Stimulated activated effector memory CD8-positive, alpha-beta T cell treated with anti-CD3 and anti-CD28 coated beads, Interleukin-12 subunit alpha, Interleukin-12 subunit beta, amount 100 ng/mL, for 72 hours (primary cell): ENCODE measurements at regions not wholly inside any gene's neighbourhood (a gene's known extent, or its start where the extent isn't known, plus 50 kb on each side); places are given as distances from the start of the nearest gene placed in this dataset.

ENCODE experiments used
- ATAC-seq: fragments of 150-1000 bp; cut with Tn5 transposase; 2 replicates; pipeline ENCODE4 v1.10.0; 2021
- DNase-seq, 2 donors: peaks; one replicate each; pipeline ENCODE4 v3.0.0; 2021 to 2022; ENCODE audit warnings: low spot score in 2 of 2
- H3K27ac Mint-ChIP-seq: one replicate; pipeline ENCODE4 v1.8.0; 2022; ENCODE audit warnings: mild to moderate bottlenecking, mixed read lengths
- H3K36me3 Mint-ChIP-seq: one replicate; pipeline ENCODE4 v1.8.0; 2022; ENCODE audit warnings: mild to moderate bottlenecking, mixed read lengths
- H3K4me1 Mint-ChIP-seq: one replicate; pipeline ENCODE4 v1.8.0; 2022; ENCODE audit warnings: mixed read lengths
- H3K4me3 Mint-ChIP-seq: one replicate; pipeline ENCODE4 v1.8.0; 2022; ENCODE audit warnings: mild to moderate bottlenecking, mixed read lengths
- H3K9me3 Mint-ChIP-seq: one replicate; pipeline ENCODE4 v1.8.0; 2022; ENCODE audit warnings: mixed read lengths

DNA sequence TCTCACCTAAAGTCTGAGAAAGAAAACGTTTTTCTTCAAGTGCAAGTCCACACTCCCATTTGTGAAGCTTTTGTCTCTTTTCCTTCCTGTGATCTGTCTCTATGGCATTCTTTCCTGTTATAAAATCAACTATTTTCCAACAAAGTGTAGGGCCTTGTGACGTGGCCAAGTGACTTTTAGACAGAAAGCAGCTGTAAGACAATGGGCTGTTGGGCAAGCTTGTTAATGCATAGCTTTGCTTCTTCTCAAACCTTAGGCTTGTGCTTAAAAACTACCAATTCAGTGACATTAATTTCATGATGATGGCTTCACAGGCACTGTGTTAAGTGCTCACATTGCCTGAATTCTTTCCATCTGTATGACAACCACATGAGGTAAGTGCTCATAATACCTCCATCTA, 83.5 kb downstream of the VCY1B start:
- H3K4me3 Mint-ChIP-seq: no peak overlapping the region
- H3K27ac Mint-ChIP-seq: no peak overlapping the region
- no peaks in the 10 kb centered on the region for H3K36me3 Mint-ChIP-seq
- DNase-seq: no peak
- no peaks in the 10 kb centered on the region for H3K4me1 Mint-ChIP-seq
- H3K9me3 Mint-ChIP-seq: no peaks in the 10 kb centered on the region
- ATAC-seq: no peak

- H3K4me1 Mint-ChIP-seq: no peaks in the 10 kb centered on the region
- H3K4me3 Mint-ChIP-seq: no peak overlapping the region
- no peaks in the 10 kb centered on the region for H3K36me3 Mint-ChIP-seq
- ATAC-seq: no peak
- no peak overlapping the region for H3K27ac Mint-ChIP-seq
- no peak for DNase-seq
- H3K9me3 Mint-ChIP-seq: no peaks in the 10 kb centered on the region
Observed at GRCh38 chrY:14145614-14146013, 89.6 kb downstream of the VCY1B start.

DNA sequence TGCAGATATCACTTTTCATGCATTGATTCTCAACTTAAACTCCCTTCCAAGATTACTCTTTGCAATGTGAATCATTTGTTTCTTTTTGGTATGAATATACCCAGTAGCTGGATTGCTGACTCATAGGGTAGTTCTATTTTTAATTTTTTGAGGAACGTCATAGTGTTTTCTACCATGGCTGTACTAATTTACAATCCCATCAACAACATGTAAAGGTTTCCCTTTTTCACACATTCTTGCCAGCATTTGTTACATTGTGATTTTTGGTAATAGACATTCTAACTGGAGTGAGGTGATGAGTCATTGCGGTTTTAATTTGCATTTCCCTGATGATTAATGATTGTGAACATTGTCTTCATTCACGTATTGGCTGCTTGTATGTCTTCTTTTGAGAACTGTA, 126.7 kb downstream of the VCY1B start:
- Mint-ChIP-seq H3K4me3 (no peak overlapping the region), H3K9me3 (no peaks in the 10 kb centered on the region), H3K27ac (peak overlapping the region; percentile 57), H3K36me3 (no peaks in the 10 kb centered on the region), H3K4me1 (peaks cover 9% of the 10 kb centered on the region)
- DNase-seq: no peak
- peak; percentile 95 for ATAC-seq

DNA sequence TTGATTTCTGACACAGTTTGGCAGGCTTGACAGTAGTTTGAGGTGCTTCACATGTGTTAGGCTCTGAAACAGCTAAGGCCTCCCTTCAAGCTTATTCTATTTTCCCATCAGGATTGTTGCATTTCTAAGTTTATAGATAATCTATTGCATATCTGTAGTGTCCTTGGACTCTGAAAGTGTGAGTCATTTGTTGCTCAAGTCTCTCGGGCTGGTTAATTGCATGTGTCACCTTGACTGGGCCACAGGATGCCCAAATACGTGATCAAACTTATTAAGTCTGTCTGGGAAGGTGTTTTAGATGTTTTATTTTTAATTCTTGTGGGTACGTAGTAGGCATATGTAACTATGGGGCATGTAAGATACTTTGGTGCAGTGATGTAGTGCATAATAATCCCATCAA, 166.0 kb downstream of the VCY1B start:
- DNase-seq (no peak), ATAC-seq (no peak)
- H3K4me3 Mint-ChIP-seq: no peak overlapping the region
- H3K36me3 Mint-ChIP-seq: no peaks in the 10 kb centered on the region
- H3K9me3 Mint-ChIP-seq: no peaks in the 10 kb centered on the region
- no peaks in the 10 kb centered on the region for H3K4me1 Mint-ChIP-seq
- H3K27ac Mint-ChIP-seq: no peak overlapping the region

DNA sequence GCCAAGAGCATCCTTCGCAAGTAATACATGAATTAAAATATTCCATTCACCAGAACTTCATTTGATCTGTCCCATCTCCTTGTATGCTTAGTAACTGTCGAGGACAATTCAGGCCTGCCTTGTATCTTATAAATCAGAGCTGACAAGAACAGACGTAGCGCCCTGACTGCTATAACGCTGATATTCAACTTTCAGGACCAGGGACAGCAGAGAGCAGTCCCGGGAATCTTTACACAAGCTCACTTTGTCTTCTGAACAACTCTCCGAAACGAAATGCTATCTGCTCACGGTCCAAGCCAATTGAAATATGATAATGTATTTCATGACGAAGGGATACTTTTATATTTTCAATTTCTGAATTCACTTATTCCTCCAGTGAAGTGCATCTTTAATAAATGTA, 175.7 kb downstream of the VCY1B start:
- peaks cover 6% of the 10 kb centered on the region for H3K9me3 Mint-ChIP-seq
- H3K4me1 Mint-ChIP-seq: no peaks in the 10 kb centered on the region
- ATAC-seq (no peak), DNase-seq (no peak)
- H3K27ac Mint-ChIP-seq: no peak overlapping the region
- no peak overlapping the region for H3K4me3 Mint-ChIP-seq
- H3K36me3 Mint-ChIP-seq: no peaks in the 10 kb centered on the region

GRCh38 chrY:14235070-14235469, 179.0 kb downstream of the VCY1B start:
- H3K27ac Mint-ChIP-seq: no peak overlapping the region

GRCh38 chrY:14238277-14238676, 182.2 kb downstream of the VCY1B start:
- Mint-ChIP-seq H3K36me3 (no peaks in the 10 kb centered on the region), H3K4me3 (no peak overlapping the region), H3K9me3 (no peaks in the 10 kb centered on the region), H3K27ac (no peak overlapping the region), H3K4me1 (no peaks in the 10 kb centered on the region)
- DNase-seq: no peak
- no peak for ATAC-seq

More at GRCh38 chrY:14235070-14235469, 179.0 kb downstream of the VCY1B start:
- DNase-seq: no peak
- no peak overlapping the region for H3K4me3 Mint-ChIP-seq
- H3K36me3 Mint-ChIP-seq: no peaks in the 10 kb centered on the region
- H3K4me1 Mint-ChIP-seq: no peaks in the 10 kb centered on the region
- ATAC-seq: peak; percentile 69
- peaks cover 5% of the 10 kb centered on the region for H3K9me3 Mint-ChIP-seq

DNA sequence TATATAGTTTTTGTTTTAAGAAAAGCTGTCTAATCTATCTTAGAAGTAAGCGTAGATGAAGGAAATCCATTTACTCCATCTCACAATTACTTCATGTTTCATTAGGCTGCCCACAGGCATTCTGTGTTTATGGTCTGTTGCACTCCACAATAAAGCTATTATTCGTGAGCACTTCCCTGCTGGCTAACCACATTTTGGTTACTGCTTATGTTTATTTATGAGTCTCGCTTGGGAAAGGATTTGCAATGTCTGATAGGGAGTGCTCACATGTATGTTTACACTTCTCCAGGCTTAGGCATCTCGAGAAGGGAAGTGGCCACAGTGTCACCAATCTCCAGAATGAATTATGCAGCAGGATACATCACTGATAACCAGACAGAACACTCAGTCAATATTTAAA, 190.9 kb downstream of the VCY1B start:
- Mint-ChIP-seq H3K36me3 (no peaks in the 10 kb centered on the region), H3K4me3 (no peak overlapping the region), H3K27ac (no peak overlapping the region), H3K4me1 (peaks cover 6% of the 10 kb centered on the region), H3K9me3 (no peaks in the 10 kb centered on the region)
- DNase-seq (no peak), ATAC-seq (no peak)

DNA sequence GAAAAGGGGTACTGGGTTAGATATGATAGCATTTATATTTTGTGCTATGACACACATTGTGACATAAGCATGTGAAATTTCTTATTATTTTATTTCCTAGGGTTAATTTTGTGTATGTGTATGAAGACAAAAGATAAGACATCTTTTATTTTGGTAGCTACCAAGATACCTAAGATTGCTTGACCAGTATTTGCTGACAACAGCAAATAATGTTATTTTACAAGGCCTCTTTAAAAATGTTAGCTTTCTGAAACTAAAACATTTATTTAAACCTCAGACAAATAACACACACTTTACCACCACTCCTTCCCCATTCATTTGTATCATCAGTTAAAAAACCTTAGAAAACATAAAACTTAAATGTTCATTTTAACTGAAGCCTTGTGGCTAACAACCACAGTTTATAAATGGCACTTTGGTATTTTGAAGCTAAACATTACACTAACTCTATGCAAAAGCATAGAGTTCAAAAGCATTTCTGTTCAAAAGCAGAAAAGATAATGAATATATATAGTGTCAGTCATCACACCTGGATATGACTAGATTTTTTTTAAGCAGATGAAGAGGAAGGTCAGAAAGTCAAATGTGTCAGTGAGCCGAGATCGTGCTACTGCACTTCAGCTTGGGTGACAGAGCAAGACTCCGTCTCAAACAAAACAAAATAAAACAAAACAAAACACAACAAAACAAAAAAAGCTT, 193.0 kb downstream of the VCY1B start:
- no peak overlapping the region for H3K27ac Mint-ChIP-seq
- no peak overlapping the region for H3K4me3 Mint-ChIP-seq
- H3K4me1 Mint-ChIP-seq: peaks cover 6% of the 10 kb centered on the region
- DNase-seq (no peak), ATAC-seq (no peak)
- H3K36me3 Mint-ChIP-seq: no peaks in the 10 kb centered on the region
- no peaks in the 10 kb centered on the region for H3K9me3 Mint-ChIP-seq

DNA sequence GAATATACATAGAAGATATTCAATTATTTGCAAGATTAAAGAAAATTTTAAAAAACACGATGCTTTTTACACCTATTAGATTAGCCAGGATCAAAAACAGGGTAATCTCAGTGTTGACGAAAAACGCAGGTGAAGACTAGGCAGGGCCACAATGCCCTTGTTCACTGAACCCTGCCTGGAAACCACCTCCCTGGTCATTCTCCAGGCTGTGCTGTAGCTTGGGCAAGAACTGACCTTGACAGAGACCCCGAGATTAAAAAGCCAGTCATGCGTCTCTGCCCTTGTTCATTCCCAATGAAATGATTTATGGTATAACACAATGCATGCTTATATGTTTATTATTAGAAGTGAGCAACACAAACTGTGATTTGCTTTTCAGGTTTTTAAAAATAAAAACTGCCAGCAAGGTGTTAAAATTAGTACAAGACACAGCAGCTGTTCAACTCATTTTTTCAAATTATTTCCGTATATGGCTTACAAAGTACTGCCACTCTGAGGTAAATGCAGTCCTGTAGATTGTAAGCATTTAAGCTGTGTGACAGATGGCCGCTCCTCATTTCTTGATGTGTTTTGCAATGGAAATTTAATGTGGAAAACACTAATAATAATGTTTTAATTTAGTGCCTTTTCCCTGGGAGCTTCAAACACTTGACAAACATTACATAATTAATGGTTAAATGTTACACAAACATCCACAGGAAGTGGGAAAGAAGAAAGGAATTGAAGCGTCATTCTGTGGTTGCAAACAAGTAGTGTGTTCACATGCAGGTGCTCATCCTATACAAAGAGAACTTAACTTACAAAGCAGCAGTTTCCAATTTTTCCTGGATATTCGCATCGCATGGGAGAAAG, 200.2 kb downstream of the VCY1B start:
- Mint-ChIP-seq H3K4me3 (peak overlapping the region; percentile 33), H3K36me3 (no peaks in the 10 kb centered on the region), H3K9me3 (no peaks in the 10 kb centered on the region), H3K4me1 (peaks cover 15% of the 10 kb centered on the region), H3K27ac (no peak overlapping the region)
- DNase-seq (no peak), ATAC-seq (no peak)

GRCh38 chrY:14256817-14257168, 200.8 kb downstream of the VCY1B start:
- peaks cover 15% of the 10 kb centered on the region for H3K4me1 Mint-ChIP-seq
- no peak overlapping the region for H3K27ac Mint-ChIP-seq
- H3K4me3 Mint-ChIP-seq: peak overlapping the region; percentile 33
- ATAC-seq (no peak), DNase-seq (no peak)
- no peaks in the 10 kb centered on the region for H3K9me3 Mint-ChIP-seq
- H3K36me3 Mint-ChIP-seq: no peaks in the 10 kb centered on the region

DNA sequence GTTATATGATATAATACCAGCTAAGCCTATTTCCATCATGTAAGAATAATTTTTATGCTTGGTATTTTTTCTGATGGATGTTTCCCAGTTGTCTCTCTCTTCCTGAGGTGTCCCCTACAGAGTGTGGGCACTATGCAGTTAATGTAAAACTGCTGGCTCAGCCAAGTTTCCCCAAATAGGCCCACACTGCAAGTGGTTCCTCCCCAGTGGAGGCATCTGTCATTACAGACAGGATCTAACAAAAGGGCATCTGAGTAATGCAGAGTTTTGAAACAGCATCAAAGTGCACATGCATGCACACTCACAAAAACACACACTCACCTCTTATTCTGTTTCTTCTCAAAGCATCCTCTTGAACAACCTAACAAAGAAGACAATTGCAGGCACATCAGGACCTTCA, 221.0 kb downstream of the VCY1B start:
- no peaks in the 10 kb centered on the region for H3K4me1 Mint-ChIP-seq
- peaks cover 5% of the 10 kb centered on the region for H3K9me3 Mint-ChIP-seq
- H3K4me3 Mint-ChIP-seq: no peak overlapping the region
- H3K36me3 Mint-ChIP-seq: no peaks in the 10 kb centered on the region
- DNase-seq (no peak), ATAC-seq (no peak)
- H3K27ac Mint-ChIP-seq: no peak overlapping the region

DNA sequence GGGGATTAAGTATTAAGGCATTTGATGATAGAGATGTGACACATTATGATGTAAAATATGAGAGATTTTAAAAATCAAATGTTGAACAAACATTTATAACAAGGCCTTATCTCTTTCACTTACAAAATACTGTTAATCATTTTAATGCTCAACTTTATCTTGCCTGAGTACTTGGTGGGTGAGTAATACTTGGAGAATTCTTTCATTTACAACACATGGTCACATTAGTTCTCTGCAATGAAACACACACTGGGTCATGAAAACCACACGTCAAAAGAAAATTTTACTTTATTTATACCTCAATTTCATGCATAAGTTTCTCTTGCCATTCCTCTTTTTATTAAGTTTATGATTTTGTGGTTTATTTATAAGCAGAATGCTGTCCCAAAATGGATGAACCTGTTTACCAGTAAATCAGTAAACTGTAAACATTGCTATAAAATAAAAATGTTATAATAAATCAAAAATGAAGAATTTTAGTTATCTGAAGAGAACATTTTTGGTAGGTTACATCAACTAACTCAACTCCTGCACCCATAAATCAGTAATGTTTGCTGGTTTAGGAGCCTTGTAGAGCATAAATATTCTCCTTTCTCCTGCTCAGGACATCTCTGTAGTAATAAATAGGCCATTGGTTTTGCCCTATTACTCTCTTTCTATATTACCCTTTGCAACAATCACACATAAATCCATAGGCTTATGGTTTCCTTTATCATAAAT, 233.5 kb upstream of the NLGN4Y start:
- H3K4me1 Mint-ChIP-seq: no peaks in the 10 kb centered on the region
- no peaks in the 10 kb centered on the region for H3K9me3 Mint-ChIP-seq
- no peak overlapping the region for H3K27ac Mint-ChIP-seq
- H3K36me3 Mint-ChIP-seq: no peaks in the 10 kb centered on the region
- ATAC-seq: no peak
- DNase-seq: no peak
- H3K4me3 Mint-ChIP-seq: no peak overlapping the region

DNA sequence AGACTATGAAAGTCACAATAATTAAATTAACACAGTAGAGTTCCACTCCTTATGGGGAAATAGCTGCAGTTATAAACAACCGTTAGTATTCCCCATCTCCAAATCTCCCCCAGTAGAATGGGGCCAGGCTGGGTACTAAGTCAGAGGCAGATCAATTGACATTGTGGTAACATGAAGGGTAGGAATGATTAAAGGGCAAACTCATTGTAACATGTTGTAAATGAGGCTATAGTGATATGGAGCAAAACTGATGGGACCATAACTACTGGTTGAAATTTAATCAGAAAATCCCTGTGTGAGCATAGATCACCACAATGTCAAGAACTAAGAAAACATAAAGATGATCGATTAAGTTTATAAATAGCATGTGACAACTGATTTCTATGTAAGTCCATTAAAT, 231.9 kb upstream of the NLGN4Y start:
- Mint-ChIP-seq H3K36me3 (no peaks in the 10 kb centered on the region), H3K9me3 (no peaks in the 10 kb centered on the region), H3K4me3 (no peak overlapping the region), H3K27ac (no peak overlapping the region), H3K4me1 (no peaks in the 10 kb centered on the region)
- DNase-seq (no peak), ATAC-seq (no peak)

GRCh38 chrY:14300775-14301174, 223.6 kb upstream of the NLGN4Y start:
- Mint-ChIP-seq H3K4me3 (peak overlapping the region; percentile 2), H3K4me1 (peaks cover 16% of the 10 kb centered on the region), H3K9me3 (no peaks in the 10 kb centered on the region), H3K27ac (no peak overlapping the region), H3K36me3 (no peaks in the 10 kb centered on the region)
- ATAC-seq (peak; percentile 46), DNase-seq (no peak)

- ATAC-seq: peak; percentile 84
- DNase-seq: no peak
- Mint-ChIP-seq H3K36me3 (no peaks in the 10 kb centered on the region), H3K9me3 (no peaks in the 10 kb centered on the region), H3K27ac (no peak overlapping the region), H3K4me3 (no peak overlapping the region), H3K4me1 (peaks cover 16% of the 10 kb centered on the region)
Observed at GRCh38 chrY:14301552-14301951, 222.8 kb upstream of the NLGN4Y start.
